Stimulated activated CD8-positive, alpha-beta memory T cell treated with anti-CD3 and anti-CD28 coated beads, Interleukin-12 subunit alpha, Interleukin-12 subunit beta, amount 100 ng/mL, for 24 hours (primary cell): ENCODE measurements at regions not wholly inside any gene's neighbourhood (a gene's known extent, or its start where the extent isn't known, plus 50 kb on each side); places are given as distances from the start of the nearest gene placed in this dataset.

Source experiments
- DNase-seq: peaks from one replicate; pipeline ENCODE4 v3.0.0-alpha.2; 2020; ENCODE audit errors: extremely low read depth

DNA sequence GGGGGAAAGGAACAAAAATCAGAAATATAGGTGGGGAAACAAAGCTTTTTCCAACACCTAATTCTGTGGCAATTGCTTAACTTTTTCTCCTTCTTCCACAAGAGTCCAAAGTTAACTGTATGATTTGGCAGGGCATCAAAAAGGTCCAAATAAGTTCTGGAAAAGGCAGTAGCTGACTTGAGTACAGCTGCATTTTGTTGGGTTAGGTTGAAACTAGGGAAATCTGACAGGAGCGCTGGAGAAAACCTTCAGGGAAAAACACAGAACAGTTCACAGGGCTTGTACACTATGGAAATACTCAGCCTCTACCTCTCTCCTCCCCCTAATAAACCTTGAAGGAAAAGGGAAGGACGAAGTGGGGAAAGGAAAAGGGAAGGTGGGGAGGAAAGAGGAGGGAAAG, 438.6 kb downstream of the ZEB2 start:
- no peak for DNase-seq

DNA sequence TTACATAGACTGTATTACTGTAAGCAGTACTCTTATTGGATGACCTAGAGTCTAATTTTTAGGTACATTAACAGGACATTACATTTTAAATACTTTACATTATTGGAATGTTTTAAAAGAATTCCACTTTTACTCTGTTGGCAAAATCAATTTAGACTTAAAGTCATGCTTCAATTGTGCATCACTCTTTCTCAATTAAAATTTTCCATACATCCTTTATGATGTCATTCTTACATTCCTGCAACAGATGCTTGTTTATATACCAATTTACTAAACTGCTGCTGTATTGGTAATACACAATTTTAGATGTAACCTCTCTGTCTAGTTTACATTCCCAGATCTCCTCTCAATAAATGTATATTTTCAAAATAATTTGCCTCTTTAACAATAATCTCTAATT, 440.1 kb downstream of the ZEB2 start:
- DNase-seq = no peak

DNA sequence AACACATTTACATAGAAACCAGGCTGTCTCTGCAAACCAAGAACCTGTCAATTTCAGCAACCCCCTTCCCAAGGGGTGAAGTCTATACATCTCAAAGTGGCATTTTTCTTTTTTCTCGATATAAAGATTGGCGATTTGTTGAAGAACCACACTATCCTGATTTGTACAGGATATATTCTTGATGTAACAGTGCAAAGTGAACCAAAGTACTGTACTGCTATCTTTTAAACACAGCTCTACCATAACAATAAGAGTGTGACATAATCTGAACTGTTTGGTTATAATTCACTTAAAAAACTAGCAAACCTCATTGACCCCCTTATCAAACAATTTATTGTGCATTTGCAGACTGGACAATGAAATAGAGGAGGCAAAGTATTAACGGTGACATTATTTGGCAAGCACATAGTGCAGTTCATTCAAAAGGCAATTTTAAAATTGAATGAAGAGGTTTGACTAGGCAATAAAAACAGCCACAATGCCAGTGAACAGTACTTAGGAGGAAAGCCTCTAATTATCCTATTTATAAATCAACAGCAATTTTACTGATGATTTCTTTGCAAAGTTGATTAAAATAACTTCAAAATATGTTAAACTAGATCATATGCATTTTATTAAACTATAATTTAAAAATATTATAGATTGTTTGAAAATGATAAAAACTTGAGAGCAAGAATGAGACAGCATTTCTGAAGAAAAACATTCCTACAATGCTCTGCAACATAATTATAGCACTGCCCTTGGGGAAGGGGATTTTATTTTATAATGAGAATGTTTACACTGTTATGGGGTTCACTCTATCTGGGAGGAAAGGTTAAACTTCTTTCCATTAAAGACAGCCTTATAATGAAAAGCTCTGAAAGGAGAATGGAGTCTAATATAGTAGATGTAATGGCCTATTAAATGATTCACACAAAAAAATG, 440.9 kb downstream of the ZEB2 start:
- DNase-seq = no peak

DNA sequence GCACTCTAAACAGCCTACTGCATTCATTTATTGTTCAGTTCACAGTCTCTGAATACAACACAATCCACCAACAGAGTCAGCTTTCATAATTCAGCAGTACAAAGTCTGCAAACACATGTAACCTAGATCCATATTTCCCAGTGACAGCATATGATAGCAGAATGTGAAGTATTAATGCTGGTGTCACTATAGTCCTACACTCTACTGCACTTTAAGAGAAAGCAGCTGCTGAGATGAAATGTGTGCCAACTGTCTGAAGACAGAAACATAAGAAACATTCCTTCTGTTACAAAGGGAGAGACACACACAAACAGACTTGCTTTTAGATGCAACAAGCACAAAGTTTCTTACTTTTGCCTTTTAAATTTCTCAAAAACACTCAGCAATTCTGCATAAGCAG, 441.8 kb downstream of the ZEB2 start:
- no peak for DNase-seq

DNA sequence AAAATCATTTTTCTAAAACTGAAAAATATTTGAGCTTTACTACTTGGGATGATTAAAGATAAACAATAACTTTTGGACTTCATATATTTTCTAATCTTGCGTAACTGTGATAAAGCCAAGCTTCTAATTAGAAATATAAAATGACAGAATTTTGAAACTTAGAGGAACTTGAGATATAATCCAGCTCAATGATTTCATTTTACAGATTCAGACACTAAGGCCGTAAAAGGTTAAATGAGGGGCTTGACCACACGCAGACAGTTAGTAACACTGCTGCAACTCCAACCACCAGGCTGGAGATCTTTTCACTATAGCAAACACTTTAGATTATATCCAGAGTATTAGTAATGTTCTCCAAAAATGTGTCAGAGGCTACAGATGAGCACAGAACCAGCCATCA, 445.5 kb downstream of the ZEB2 start:
- DNase-seq = no peak

DNA sequence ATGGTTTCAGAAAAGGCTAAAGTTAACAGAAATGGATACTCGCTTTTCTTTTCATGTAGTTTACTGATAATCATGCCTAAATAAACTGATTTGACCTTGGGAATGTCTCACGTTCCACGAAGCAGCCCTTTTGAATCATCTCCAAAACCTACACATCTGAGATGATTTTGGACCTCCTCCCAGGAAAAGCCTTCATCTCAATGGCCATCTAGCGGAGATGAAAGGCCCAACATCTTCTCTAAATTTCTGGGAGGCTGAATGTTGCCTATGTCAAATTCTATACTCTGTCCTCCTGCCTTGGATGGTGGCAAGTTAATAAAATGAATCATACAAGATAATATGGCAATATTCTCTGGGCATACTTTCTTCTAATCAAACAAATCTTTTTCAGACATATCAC, 448.5 kb downstream of the ZEB2 start:
- no peak for DNase-seq

DNA sequence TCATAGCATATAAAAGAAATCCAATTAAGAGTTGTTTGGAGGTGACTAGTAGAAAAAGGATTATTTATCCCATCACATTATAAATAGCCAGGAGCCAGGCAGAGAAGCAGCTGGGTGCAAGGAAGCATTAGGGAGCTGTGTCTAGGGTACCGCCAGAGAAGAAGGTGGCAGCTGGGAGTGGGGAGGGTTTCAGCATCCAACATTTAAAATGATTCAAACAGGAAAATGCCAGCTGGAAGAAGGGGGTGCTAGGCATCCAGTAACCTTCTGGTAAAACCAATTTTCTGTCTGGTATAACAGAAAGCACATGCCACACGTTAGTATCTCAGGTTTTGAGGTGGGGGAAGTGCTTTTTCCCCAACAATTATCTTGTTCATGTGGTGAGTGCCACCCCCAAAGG, 452.4 kb downstream of the ZEB2 start:
- DNase-seq = no peak

DNA sequence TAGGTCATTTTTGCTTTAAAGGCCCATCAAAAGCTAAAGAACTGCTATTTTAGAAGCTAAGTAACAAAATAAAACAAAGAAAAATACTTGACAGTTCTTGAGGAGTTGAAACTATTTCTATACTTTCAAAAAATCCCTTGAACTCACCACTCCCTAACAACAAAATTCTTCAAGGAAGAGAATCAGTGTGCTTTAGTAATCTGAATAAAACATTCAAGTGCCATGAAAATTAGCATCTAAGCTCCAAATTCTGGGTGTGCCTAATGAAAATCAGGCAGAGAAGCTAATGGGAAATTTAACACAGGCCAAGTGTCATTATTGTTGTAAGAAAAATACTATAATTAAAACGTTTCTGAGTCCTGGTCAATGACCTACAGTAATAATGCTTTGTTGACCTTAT, 456.3 kb downstream of the ZEB2 start:
- DNase-seq = no peak

DNA sequence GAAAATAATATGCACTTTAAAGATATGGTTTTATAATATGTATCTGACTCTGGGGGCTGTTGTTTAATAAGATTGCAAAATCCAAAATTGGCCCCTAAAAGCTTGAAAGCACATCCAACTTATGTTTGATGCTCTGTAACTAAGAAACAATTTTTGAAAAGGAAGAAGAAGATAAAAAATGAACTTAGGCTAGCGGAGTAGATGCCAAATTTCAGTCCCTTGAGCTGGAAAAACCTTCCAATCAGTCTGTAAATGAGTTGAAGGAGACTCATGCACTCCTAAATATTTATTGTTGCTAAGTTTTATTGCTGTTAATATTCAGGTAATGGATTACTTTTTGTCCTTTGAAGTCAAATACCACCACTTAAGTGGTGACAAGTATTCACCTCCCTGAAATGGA, 465.0 kb downstream of the ZEB2 start:
- no peak for DNase-seq

DNA sequence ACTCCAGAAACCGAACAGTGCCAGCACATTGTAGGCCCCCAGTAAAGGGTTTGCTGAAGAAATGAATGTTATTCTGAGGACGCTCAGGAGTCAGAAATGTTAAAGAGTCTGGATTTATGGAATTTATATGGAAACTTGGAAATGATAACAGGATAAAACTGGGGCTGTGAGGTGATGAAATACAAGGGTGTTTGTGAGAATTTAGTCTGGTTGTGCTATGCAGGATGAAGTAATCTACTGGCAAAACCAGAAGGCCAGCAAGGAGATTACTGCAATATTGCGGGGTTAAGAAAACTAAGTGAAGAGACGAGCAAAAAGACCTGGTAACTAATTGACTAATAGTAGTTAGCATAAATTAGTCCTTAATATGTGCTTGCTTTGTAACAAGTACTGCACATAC, 467.8 kb downstream of the ZEB2 start:
- no peak for DNase-seq

DNA sequence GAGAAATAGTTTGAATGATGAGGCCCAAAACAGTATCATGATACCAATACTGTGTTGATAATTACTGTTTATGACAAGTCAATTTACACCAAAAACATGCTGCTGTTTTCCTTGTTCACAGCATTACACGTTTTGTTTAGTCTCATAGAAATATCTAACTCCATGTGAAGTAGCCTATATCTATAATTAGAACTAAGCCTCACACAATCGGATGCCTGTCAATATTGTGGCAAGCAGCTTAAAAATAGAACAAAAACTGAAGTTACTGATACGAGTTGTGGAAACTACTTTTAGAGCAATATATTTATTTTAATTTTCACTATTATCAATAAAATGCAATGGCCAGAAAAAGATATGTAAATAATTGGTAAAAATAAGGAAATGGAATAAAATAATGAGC, 470.8 kb downstream of the ZEB2 start:
- no peak for DNase-seq

DNA sequence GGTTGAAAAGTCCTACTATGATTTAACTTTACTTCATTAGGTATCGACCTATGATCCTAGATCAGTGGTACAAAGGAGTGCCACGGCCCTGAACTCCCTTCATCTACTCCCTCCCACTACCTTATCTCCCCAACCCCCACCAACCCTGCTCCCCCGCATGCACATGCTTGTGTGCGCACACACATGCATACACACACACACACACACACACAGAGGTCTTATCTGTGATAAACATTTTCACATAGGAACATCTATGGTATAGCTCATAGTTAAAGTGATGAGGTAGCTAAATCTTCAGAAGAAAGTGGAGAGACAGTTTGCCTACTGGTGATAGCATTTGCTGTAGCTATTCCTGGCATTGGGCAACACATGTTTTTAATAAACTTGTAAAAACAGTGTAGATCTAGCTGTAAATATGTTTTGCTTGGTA, 471.3 kb downstream of the ZEB2 start:
- DNase-seq = no peak

DNA sequence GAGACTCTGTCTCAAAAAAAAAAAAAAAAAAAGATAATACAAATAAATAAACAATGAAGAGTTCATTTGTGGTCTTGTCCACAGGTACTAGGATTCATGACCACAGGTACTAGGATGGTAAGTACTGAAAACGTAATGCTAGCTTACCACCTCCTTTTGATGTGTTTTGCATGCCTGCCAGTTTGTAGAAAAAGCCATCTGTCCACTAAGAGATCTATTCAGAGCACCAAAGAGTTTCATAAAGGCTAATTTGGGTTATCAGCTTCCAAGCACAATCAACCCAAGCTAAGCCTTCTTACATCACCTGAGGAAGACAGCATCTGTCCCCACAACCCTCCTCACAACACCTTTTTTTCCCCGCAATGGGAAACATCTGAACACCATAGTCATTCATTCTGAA, 477.2 kb downstream of the ZEB2 start:
- no peak for DNase-seq

DNA sequence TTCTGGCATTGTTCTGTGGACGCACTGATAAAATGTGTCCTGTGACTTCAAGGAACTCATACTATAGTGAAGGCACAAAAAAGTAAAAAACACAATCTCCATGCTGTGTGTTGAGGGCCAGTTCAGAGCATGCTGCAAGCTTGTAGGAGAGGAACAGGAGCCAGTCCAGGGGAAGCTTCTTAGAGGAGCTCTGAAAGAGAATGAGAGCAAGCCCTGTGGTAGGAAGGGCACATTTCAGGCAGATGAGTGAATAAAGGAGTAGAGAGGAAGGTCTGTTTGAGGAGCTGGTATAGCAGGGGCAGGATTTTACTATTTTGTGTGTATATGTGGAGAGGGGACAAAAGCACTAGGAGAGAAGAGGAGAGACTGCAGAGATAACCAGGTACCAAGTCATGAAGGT, 478.3 kb downstream of the ZEB2 start:
- DNase-seq = no peak

DNA sequence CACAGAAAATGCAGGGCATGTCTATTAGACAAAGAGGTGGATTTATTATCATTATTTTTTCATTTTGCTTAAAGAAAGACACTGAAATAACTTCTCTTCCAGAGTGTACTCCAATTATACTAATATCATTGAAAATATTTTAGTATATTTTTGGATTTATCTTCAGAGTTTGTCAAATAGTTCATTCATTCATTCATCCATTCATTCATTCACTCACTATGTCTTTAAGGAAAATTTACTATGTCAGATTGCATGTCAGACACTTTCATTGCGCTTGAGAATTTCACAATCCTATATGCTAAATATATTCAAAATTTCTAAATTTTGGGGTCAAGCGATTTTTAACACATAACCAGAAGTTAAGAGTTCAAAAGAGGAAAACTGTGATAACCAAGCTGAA, 479.1 kb downstream of the ZEB2 start:
- DNase-seq = no peak

DNA sequence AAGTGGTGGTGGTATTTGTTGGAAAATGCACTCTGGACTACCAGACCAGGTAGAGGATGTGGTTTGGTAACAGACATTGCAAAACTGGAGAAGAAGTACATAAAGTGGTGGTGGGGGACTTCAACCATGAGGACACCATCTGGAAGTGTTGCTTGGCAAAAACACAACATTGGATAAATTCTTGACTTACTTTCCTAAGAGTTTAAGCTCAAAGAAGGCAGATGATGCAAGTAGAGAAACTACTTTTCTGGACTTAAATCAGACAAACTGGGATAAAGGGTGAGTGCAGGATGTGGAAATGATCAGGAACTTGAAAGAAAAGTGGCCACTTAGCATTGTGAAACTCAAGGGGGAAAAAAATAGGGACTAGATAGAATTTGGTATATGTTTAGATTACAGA, 487.4 kb downstream of the ZEB2 start:
- no peak for DNase-seq

DNA sequence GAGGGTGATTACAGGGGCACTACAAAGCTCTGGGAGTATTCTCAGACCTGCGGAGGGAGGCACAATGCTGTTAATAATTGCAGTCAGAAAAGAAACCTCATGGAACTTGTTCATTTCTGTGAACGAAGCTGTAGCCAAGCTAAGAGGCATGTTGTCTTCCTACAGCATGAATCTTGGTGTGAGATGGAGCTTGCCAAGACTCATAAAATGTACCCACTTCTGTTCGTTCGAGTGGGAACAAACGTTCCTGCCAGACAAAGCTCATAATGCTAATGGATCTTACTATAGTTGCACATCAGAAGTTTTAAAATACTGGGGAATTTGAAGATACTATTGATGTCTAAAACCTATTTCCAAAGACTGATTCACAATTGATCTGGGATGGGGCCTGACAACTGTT, 489.1 kb downstream of the ZEB2 start:
- DNase-seq = no peak

DNA sequence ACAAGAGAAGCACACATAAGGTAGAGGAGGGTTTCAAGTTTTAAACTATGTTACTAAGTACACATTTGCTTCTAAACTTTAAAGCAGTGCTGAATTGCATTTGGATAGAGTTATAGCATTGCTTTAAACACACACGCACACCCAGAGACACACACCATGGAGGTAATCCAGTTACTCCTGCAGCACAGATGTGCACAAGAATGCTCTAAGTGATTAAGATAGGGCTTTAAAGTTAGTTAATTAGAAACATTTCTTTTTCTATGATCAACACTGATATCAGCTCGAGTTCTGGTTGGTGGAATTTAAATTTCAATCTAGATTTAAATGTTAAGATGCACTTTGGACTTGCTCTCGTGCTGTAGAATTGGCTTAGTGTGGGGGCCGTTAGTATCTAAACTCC, 492.3 kb downstream of the ZEB2 start:
- DNase-seq = no peak

DNA sequence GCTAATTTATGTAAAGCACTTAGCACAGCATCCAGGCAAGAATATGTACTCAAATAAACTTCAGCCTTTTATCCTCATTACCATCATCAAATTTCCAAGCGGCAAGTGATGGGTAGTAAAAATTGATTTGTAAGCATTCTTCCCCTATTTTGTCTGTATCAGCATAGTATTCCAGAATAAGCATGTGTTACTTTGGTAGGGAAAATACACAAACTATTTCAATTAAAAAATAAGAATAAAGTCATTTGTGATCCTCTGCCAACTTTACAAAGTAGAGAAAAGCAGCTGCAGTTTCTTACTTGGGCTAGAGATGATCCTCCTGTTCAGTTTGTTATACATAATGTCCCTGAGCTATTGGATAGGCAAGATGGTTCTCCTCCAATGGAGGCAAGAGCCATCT, 493.2 kb downstream of the ZEB2 start:
- DNase-seq = no peak

DNA sequence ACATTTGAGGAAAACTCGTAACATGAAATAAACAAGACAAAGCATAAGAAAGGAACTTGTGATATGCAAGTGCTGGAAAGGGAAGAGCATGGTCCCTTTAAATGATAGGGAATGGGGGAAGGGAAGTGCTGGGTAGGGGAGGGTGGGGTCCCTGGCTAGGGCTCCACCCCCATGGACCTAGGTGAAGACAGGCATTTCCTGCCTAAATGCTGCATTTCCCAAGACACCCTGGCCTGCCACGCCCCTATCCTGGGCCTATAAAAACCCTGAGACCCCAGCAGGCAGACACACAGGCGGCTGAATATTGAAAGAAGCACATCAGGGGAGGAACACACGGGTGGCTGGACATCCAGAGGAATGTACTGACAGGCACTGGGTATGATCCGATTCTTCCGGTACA, 499.9 kb downstream of the ZEB2 start:
- DNase-seq = no peak

DNA sequence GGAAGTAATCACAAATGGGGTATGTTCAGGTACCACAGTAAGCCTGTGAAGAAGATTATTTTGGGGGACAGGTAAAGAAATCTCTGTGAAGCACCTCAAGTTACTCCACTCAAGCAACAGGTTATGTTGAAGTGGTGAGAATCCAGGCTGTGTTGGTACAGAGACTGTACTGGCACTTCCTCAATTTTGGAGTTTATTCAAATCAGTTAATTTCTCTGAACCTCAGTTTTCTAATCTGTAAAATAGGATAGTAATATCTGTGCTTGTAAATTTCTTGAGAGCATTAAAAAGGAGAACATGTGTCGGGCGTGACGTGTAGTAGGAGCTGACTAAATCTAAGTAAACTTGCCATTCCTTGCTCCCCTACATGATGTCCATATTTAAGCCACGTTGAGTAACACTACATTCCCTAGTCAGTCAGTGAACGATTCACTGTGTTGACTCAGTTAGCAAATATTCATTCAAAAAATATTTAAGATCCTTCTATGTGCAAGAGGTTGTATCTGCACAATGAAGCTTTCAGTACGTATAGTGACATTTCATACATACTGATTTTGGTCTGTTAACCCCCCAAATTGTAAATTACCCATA, 504.2 kb downstream of the ZEB2 start:
- DNase-seq = no peak

DNA sequence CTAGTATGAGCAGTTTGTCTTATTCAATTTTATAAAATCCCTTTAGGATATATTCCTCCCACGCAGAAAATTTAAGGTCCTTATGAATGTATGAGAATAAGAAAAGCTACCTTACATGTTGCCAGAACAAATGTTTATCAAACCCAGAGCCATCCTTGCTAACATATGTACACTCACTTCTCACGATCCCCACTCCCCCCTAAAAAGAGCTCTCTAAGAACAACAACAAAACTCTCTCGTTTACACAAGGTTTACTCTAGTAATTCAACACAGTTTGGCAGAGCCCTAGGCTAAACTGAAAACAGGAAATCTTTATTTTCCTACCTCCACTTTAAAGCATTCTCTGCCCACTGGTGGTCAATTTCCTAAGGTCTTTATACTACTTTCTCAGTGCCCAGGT, 504.9 kb downstream of the ZEB2 start:
- no peak for DNase-seq

DNA sequence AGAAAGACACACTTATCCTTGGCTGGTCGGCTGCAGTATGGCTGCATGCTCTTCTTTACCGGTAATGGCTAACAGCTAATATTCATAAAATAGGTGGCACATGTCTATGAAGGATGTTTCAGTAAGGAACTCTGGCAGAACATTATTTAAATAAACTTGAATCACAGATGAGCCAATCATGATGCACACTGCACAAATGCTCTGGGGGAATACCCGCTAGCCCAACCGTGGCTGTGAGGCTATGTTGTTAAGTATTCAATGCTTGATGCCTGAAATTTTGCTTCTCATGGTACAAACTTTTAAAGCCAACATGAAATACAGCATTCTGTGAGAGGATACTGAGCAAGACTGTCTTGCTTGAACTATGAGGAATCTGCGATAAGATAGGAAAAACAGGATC, 505.8 kb downstream of the ZEB2 start:
- DNase-seq = no peak

DNA sequence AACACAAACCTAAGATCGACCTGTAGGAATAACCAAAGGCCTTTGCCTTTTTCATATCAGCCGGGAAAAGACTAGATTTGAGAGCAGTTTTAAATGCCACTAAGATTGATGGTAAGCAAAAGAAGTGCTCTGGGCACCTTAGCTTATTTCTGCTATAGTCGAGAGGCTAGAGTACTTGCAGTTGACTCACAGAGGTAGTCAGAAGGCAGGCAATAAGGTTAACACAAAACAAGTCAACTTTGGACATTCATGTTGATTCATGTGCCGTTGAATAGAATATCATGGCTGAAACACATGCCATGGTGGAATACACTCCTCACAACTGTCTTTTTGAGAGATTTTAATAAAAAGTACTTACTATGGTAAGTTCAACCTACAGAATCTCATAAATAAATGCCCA, 507.6 kb downstream of the ZEB2 start:
- no peak for DNase-seq
